HG02798 (cell line): ENCODE measurements at regions not wholly inside any gene's neighbourhood (a gene's known extent, or its start where the extent isn't known, plus 50 kb on each side); places are given as distances from the start of the nearest gene placed in this dataset.
"Not testable (repeated sequence)": the region's sequence is repeated elsewhere in the genome, so short reads cannot be mapped to it uniquely, and the experiment has no call there.

Source experiments
- ATAC-seq: cut with Tn5 transposase; IDR thresholded peaks from one replicate; pipeline ENCODE4 v1.9.1; 2021; ENCODE audit warnings: mild to moderate bottlenecking; ENCODE audit not compliant: unreplicated experiment, poor library complexity

GRCh38 chr6:6091608-6092002 is 84.9 kb upstream of the NRN1 start:
- peak; percentile 44 for ATAC-seq

- no peak for ATAC-seq
Observed at GRCh38 chr6:6090861-6091607, 84.3 kb upstream of the NRN1 start.

- peak; percentile 38 for ATAC-seq
Observed at GRCh38 chr6:6085928-6086668, 79.4 kb upstream of the NRN1 start.

GRCh38 chr6:6080975-6081374 is 74.2 kb upstream of the NRN1 start:
- ATAC-seq = no peak

GRCh38 chr6:6074190-6074589 is 67.5 kb upstream of the NRN1 start:
- no peak for ATAC-seq

- ATAC-seq = not testable (repeated sequence)
Observed at GRCh38 chr6:6068157-6068556, 61.4 kb upstream of the NRN1 start.

- no peak for ATAC-seq
Observed at GRCh38 chr6:6058054-6058444, 51.3 kb upstream of the NRN1 start.

GRCh38 chr6:6057442-6058053 is 50.8 kb upstream of the NRN1 start:
- ATAC-seq = peak; percentile 62
